ENCODE measurements at regions not wholly inside any gene's neighbourhood (a gene's known extent, or its start where the extent isn't known, plus 50 kb on each side); places are given as distances from the start of the nearest gene placed in this dataset.

DNA sequence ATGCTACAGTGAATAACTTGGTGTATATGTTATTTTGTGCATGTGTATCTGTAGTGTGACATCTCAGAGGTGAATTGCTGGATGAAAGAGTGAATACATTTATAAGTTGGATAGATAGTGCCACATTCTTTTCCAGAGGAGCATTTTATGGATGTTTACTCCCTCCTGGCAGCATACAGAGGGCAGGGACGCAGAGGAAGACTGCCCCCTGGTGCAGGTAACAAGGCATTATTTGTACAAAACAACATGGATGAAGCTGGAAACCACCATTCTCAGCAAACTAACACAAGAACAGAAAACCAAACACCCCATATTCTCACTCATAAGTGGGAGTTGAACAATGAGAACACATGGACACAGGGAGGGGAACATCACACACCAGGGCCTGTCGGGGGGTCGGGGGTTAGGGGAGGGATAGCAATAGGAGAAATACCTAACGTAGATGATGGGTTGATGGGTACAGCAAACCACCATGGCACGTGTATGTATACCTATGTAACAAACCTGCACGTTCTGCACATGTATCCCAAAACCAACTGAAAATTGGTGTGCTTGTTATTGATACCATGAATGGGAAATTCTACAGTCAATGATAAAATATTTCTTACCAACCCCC is 57.9 kb upstream of the CTXND1 start:
- TF ChIP-seq, protein P1, sequence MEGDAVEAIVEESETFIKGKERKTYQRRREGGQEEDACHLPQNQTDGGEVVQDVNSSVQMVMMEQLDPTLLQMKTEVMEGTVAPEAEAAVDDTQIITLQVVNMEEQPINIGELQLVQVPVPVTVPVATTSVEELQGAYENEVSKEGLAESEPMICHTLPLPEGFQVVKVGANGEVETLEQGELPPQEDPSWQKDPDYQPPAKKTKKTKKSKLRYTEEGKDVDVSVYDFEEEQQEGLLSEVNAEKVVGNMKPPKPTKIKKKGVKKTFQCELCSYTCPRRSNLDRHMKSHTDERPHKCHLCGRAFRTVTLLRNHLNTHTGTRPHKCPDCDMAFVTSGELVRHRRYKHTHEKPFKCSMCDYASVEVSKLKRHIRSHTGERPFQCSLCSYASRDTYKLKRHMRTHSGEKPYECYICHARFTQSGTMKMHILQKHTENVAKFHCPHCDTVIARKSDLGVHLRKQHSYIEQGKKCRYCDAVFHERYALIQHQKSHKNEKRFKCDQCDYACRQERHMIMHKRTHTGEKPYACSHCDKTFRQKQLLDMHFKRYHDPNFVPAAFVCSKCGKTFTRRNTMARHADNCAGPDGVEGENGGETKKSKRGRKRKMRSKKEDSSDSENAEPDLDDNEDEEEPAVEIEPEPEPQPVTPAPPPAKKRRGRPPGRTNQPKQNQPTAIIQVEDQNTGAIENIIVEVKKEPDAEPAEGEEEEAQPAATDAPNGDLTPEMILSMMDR (IDR thresholded peaks at IDR 0.05) = peak in 3 of 6 experiments; percentile 24 to 40 (median 34)
- no peak for TF ChIP-seq POLR2A (IDR thresholded peaks at IDR 0.05)
